GM19468 (cell line): ENCODE measurements at regions not wholly inside any gene's neighbourhood (a gene's known extent, or its start where the extent isn't known, plus 50 kb on each side); places are given as distances from the start of the nearest gene placed in this dataset.
"Not testable (repeated sequence)": the region's sequence is repeated elsewhere in the genome, so short reads cannot be mapped to it uniquely, and the experiment has no call there.

Experiments
- ATAC-seq: cut with Tn5 transposase; IDR thresholded peaks from one replicate; pipeline ENCODE4 v1.9.1; 2021; ENCODE audit warnings: mild to moderate bottlenecking, moderate library complexity, moderate number of reproducible peaks; ENCODE audit not compliant: unreplicated experiment; ENCODE audit errors: extremely low read depth

DNA sequence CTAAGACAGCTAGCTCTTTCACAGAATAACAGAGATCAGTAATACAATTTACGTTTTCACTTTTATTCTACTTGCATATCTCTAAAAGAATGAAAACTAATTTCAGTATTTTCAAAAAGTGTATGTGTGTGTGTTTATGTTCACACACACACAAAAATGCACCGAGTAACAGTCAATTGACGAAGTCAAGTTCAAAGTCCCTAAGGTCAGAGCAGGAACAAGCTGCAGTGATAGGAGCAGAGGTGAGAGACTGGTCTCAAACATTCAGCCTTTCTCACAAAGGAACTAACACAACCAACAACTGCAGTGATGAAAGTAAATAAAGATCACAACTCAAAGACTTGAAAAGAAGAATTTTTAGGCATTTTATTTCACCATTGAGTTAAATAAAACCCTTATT lies 429.7 kb downstream of the C12orf50 start:
- no peak for ATAC-seq

DNA sequence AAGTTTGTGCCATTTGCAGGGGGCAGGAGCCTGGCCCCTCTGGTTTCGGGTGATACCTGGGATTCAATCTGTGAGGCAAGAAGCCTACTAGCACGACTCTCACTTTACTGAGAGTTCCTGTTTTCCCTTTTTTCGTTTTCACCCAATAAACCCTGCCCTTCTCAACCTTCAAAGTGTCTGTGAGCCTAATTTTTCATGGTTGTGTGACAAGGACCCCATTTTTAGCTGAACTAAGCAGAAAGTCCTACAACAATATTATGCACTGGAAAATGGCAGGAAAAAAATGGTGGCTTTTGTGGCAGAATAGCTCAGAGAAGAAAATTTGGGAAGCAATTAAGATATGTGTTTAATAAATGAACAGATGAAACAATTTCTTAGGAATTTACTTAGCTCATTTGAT lies 432.1 kb downstream of the C12orf50 start:
- no peak for ATAC-seq

DNA sequence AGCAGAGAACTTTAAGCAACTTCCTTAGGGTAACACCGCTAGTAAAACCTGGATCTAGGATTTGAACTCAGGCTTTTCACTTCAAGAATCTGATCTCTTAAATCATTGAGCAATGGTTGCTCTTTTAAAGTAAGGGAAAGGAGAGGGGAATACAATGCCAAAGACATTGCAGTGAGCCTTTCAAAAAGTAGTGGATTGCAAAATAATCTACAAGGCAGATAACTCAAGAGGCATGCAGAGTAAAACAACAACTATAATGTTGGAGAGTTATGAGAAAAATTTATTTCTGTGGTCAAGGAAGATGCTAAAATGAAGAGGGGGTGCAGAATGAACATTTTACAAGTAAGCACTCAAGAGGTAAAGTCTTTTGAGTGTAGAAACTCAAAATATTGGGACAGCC lies 432.6 kb downstream of the C12orf50 start:
- ATAC-seq: no peak

DNA sequence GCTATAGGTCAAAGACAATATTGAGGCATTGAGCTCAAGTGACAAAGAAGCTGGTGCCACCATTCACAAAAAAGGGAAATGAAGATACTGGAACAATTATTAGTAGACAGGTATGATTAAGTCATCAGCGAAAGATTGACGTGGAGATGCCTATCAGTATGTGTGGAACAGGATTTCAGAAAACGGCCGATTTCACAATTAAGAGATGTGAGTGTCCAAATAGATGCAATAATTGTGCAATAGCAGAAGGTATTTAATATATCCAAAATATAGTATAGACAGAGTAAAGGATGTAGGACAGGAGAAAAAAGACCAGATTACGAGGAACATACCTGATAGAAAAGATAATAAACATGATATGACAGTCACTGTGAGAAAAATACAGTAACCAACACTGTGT lies 433.1 kb downstream of the C12orf50 start:
- ATAC-seq: no peak

DNA sequence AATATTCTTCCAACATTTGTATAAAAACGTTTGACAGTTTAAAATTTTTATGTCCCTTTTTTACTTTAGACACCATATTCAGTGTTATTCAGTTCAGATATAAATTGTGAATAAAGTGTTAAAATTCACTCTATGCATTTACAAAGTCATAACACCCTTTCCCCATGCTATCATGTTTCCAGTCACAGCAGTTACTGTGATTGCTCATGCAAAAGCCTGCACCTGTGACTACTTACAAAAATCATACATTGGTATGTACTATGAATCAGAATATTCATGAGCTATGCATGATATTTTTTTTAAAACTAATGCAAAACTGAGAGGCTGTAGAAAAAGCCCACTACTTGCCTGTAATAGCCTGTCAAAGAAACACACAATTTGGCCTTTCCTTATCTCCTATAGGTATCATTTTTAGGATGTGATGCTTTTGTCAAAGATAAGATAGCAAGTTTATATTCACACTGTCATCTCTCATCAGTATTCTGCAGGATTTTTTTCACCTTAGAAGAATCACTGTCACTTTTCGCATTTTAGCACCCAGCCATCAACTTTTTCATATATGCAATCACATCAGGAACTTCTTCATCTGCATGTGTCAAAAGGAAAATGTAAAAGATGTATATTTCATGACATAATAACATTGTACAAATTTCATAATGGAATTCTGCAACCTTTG lies 443.2 kb downstream of the C12orf50 start:
- ATAC-seq: no peak

DNA sequence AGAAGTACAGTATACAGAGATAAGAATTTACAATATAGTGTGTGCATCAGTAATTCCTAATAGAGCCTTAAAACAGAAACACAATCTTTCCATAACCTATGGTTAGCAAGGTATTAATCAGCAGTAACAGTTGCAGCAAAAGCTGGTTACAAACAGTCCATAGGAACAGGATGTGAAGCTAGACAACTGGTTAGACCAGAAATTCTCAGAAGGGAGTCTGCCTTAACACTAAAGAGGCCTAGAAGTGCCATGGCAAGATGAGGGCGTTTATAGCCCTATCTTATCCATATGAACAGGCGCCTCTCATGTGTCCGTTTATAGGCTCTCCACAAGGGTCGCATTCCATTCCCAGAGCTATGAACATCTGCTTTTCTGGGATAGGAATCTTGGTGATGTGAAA lies 450.1 kb downstream of the C12orf50 start:
- not testable (repeated sequence) for ATAC-seq

DNA sequence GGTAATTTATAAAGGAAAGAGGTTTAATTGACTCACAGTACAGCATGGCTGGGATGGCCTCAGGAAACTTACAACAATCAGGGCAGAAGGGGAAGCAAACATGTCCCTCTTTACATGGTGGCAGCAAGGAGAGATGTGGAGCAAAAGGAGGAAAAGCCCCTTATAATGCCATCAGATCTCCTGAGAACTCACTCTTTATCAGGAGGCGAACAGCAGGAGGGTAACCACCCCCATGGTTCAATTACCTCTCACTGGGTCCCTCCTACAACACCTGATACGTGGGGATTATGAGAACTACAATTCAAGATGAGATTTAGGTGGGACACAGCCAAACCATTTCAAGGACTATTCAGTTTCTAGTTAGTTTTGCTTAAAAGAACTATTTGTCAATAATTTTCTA lies 453.3 kb downstream of the C12orf50 start:
- ATAC-seq: no peak

DNA sequence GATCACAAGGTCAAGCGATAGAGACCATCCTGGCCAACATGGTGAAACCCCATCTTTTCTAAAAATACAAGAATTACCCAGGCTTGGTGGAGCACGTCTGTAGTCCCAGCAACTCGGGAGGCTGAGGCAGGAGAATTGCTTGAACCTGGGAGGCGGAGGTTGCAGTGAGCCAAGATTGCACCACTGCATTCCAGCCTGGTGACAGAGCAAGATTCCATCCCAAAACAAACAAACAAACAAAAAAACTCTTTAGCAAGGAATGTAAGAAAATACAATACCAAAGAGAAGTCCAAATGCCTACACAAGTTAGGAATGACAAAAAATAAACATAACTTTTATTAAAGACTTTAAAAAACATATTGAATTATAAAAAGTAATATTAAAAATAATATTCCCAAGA lies 462.3 kb downstream of the C12orf50 start:
- ATAC-seq: not testable (repeated sequence)

DNA sequence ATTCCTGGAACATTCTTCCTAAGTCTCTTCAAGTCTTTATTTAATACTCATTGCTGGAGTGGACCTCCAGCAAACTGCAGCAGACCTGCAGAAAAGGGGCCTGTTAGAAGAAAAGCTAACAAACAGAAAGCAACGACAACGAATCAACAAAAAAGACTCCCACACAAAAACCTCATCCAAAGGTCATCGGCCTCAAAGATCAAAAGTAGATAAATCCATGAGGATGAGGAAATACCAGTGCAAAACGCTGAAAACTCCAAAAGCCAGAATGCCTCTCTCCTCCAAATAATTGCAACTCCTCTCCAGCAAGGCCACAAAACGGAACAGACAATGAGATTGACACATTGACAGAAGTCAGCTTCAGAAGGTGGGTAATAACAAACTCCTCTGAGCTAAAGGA lies 472.2 kb downstream of the C12orf50 start:
- ATAC-seq: no peak

DNA sequence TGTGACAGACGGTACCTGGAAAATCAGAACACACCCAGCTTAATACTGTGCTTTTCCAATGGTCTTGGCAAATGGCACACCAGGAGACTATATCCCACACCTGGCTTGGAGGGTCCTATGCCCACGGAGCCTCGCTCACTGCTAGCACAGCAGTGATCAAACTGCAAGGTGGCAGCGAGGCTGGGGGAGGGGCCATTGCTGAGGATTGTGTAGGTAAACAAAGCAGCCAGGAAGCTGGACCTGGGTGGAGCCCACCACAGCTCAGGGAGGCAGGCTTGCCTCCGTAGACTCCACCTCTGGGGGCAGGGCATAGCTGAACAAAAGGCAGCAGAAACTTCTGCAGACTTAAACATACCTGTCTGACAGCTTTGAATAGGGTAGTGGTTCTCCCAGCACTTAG lies 498.0 kb downstream of the C12orf50 start:
- not testable (repeated sequence) for ATAC-seq

DNA sequence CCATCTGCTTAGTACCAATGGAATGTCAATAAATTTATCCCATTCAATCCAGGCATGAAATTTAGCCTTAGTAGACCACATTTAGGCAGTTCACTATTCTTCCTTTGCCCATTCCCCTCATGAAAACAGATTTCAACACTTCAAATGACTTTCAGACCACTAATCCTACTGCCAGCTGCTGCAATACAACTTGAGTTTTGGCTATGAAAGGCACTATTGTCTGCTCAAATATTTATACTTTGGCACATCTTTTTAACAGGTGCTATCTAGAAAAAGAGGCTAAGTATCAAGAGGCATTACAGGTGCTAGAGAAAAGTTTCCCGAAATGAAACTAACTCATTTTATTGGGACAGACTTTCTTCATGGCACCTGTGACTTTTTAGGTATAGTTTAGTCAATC lies 499.8 kb downstream of the C12orf50 start:
- no peak for ATAC-seq

DNA sequence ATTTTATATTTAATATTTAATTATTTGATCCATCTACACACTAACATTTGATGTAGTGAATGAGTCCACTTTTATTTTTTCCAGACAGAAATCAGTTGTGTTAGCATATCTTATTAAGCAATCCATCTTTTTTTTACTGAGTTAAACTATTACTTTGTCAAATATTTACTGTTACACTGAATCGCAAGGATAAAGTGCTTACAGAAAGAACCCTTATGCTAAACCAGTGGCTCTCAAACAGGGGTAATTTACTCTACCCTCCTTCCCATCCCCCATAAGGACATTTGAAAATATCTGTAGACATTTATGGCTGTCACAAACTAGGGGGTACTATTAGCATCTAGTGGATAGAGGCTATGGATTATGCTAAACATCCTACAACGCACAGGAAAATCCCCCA lies 508.2 kb downstream of the C12orf50 start:
- no peak for ATAC-seq

DNA sequence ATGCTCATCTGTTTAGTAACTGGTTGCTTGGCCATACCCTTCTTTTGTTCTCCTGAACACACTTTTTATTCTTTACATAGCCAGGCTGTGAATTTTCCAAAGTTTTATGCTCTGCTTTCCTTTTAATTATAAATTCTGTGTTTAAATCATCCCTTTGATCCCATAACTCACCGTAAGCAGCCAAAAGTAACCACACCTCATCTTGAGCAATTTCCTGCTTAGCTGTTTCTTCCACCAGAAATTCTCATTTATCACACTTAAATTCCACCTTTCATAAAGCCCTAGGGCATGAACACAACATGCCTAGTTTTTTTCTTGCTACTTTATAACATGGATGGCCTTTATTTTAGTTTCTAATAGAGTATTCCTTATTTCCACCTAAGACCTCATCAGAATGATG lies 510.7 kb downstream of the C12orf50 start:
- ATAC-seq: no peak

DNA sequence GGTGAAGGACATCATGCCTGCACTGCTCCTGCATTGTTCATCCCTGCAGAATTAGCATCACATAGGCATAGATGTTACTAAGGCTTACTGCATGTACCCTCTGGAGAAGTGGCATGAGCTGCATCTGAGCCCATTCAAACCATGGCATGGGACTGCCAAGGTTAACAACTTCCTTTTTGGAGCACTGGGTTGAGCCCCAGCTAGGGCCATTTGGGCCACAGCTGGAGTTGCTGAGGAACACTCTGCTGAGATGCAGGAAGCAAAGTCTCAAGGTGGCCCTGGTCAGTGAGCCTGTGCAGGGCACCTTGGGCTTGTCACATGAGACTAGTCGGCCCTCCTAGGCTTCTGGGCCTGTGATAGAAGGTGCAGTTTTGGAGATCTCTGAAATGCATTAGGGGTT lies 511.2 kb downstream of the C12orf50 start:
- ATAC-seq: no peak

DNA sequence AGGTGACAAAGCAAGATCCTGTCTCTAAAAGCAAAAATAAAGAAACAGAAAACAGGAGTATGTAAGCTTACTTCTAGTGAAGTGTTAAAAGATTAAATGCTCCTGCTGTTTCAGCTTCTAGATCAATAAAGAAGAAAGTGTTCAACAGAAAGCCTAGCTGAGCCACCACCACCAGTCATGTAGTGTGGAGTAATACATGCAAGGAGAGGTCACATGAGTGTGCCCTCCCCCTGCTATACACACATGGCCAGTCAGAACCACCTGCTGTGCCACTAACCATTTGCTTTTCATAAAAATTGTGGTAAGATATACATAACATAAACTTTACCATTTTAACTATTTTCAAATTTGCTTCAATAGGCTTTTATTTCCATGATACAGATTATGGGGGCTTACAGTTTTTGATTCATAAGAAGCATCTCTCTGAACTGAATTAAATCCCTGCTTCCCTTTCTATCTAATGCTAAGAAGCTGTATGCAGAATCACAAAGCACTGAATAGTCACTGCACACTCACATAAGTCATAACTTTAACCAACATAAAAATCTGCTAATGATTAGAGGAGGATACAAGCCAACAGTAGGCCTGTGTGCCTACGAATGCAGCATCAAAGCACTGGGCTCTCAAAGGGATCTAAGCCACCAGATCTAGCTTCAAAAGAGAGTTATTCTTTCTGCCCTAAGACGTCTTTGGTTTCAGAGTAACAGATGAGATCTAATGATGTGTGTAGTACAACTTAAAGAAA lies 515.5 kb downstream of the C12orf50 start:
- no peak for ATAC-seq

DNA sequence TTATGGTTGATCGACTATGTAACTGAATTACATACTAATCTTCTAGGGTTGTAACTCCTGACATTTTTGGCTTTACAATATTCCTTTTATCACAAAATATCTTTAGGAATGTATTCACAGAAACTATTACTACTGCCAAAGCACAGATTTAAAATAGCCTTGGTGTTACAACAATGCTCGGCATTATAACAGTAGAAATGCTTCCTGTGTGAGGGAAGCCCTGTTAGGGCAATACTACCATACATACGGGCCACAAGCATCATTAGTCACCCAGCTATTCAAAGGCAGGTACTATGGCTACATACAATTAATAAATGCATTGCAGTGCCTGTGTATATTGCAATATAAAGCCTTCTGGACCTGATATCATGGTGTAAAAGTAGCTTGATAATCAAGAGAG lies 517.8 kb downstream of the C12orf50 start:
- no peak for ATAC-seq

DNA sequence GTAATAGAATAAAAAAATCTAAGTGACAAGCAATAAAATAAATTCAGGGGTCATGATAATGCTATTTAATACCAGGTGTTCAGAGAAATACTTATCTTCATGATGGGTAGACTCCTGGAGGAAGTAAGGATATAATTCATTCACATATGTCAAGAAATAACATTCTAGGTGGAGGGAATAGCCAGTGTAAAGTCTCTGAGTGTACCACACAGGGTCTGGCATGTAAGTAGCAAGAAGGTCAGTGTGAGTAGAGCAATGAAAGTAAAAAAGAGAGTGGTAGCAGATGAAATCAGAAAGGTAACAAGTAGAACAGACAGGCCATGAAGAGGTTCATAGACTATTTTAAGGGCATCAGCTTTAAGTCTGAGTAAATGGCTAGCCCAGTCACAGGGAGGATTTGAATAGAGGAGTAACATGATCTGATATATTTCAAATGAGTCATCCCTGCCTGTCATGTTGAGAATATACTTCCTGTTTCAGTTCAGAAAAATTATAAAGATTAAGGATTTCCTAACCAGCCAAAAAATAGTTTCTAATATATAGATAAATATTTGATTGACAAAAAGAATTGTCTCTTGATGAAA lies 519.9 kb downstream of the C12orf50 start:
- ATAC-seq: no peak

DNA sequence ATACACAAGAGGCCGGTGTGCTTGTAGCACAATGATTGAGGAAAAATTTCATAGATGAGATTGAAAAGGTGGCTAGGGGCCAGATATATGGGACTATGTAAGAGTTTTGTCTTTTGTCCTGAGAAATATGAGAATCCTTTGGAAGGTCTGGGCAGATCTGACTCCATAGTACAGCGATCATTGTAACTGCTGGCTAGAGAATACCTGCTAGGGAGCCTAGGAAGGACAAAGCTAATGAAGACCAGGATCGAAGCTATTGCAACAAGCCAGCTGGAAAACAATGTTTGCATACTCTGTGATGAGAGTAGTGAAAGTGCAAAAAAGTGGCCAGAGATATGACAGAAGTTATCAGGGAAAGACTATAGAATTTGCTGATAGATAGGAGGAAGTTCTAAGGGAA lies 537.6 kb downstream of the C12orf50 start:
- no peak for ATAC-seq

DNA sequence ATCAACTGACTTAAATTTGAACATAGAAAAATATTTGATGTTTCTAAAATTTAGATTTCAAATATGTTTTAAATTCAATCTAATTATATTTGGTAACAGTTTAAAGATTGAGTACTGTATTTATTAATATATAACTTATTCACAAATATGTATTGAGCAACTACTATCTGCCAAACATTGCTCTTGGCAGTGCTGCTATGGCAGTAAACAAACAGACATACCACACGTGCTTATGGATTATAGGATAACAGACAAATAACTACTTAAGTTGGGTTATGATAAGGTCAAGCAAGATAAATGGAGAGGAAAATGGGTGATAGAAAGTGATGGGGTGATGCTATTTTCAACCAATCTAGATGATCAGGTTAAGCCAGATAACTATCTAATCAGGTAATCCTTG lies 538.1 kb downstream of the C12orf50 start:
- ATAC-seq: no peak

DNA sequence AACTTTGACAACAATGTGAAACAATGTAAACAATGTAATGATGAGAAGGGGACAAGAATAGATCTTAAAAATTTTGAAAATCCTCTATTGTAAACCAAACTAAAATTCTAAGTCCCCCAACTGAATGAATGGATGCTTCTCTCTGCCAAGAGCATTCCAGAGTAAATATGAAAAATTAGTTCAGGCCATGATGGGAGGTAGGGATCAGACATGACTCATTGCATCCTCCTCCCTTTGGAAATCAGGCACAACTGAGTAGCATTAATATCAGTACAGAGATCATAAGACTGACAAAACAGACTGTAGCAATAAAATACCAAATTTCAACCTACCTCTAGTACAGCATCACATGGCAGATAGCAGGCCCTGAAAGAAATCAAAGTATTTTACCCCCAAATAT lies 559.9 kb downstream of the C12orf50 start:
- ATAC-seq: no peak

DNA sequence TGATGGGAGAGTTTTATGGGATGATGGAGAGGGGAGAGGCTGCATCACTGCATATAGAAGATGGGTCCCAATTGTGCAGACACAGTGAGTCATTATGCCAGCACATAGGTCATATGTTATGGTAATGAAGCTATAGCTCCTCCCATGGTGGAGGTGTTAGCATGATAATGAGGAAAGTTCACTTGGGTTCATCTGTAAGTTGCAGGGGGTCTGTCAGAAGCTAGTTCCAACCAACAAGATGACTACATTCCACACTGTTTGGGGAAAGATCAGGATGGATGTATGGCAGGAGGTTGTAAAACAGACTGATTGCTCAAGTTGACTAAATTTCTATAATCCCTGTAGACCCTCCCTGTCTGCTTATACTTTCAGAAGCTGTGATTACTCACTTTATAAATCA lies 561.3 kb downstream of the C12orf50 start:
- ATAC-seq: no peak

DNA sequence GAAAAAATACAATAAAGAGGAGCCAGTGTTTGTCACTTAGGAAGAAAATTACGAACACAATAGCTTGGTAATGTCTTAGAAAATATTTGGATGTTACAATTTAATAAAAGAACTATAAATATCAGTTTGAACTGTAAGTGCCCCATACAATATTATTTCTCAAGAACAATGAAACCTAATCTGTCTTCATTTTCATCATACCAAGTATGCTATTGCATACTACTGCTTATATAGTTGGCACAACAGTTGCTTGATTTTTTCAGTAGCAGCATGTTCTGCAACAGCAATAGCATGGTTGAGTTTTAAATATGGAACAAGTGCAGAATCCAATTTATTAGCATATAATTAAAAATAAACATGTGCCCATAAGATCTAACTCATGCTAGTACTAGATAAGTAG lies 564.6 kb downstream of the C12orf50 start:
- no peak for ATAC-seq
